GM23338 (cell line): ENCODE measurements at regions not wholly inside any gene's neighbourhood (a gene's known extent, or its start where the extent isn't known, plus 50 kb on each side); places are given as distances from the start of the nearest gene placed in this dataset.

ENCODE experiments used
- CREB1 ChIP-seq: fragments of 250-450 bp; sonication (Bioruptor Pico); IDR thresholded peaks from 2 replicates; pipeline ENCODE4 v1.5.0; 2020; ENCODE audit warnings: low read depth, mild to moderate bottlenecking, moderate library complexity
- CTCF ChIP-seq, 2 experiments: fragments of 200-600 bp in 1 of 2; sonication (generic) in 1 of 2; conservative IDR thresholded peaks; 2 replicates each; pipeline versions ENCODE4 v1.5.1 to v1.6.1; 2016 to 2017; ENCODE audit warnings: antibody characterized with exemption in 2 of 2, low read depth in 2 of 2, mild to moderate bottlenecking in 2 of 2, moderate library complexity in 1 of 2
- EZH2 ChIP-seq: fragments of 200-600 bp; sonication (generic); IDR thresholded peaks from one replicate; pipeline ENCODE4 v1.8.0; 2017; ENCODE audit warnings: antibody characterized with exemption, mild to moderate bottlenecking, low read depth; ENCODE audit not compliant: unreplicated experiment
- EZH2phosphoT487 ChIP-seq: fragments of 200-600 bp; sonication (generic); IDR thresholded peaks from one replicate; pipeline ENCODE4 v1.8.1; 2018; ENCODE audit warnings: antibody characterized with exemption; ENCODE audit not compliant: unreplicated experiment
- JUNB ChIP-seq: IDR thresholded peaks from one replicate; pipeline ENCODE4 v1.6.1; 2016; ENCODE audit warnings: antibody characterized with exemption; ENCODE audit not compliant: unreplicated experiment
- NANOG ChIP-seq: IDR thresholded peaks from 2 replicates; pipeline ENCODE4 v1.6.1; 2016; ENCODE audit warnings: antibody characterized with exemption, borderline replicate concordance
- POLR2AphosphoS5 ChIP-seq: IDR thresholded peaks from 2 replicates; pipeline ENCODE4 v1.6.1; 2016; ENCODE audit warnings: antibody characterized with exemption, low read depth
- STAT1 ChIP-seq: IDR thresholded peaks from one replicate; pipeline ENCODE4 v1.6.1; 2016; ENCODE audit warnings: antibody characterized with exemption; ENCODE audit not compliant: unreplicated experiment
- TF ChIP-seq, protein P1 (sequence below): IDR thresholded peaks from 2 replicates; pipeline ENCODE4 v1.6.1; 2016; ENCODE audit warnings: antibody characterized with exemption
- TF ChIP-seq, protein P2 (sequence below): fragments of 250-450 bp; sonication (Bioruptor Pico); IDR thresholded peaks from 2 replicates; pipeline ENCODE4 v1.5.0; 2020; ENCODE audit warnings: mild to moderate bottlenecking, moderate library complexity
- TF ChIP-seq, protein P3 (sequence below): IDR thresholded peaks from one replicate; pipeline ENCODE4 v1.6.1; 2018; ENCODE audit warnings: antibody characterized with exemption; ENCODE audit not compliant: unreplicated experiment

DNA sequence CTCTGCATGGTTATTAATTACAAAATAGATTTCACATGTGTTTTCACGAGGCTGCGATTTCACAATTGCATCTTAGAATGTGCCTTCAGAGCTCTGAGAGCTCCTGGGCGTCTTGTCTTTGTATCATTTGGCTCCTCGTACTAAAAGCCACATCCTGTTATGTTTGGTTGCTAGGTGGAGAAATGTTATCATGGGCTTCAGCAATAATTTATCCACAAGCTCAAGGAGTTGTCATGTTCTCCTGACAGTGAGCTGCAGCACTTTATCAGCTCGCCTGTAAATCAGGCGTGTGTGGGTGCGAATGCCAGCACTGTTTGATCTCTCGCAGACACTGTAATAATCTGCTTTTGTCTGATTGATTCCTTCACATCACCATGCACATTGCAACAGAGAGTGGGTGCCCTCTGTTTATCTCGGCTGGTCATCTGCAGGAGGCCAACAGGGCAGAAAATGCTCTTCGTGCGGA lies 218.6 kb upstream of the ZFP64 start:
- TF ChIP-seq CTCF (conservative IDR thresholded peaks at IDR 0.05; ENCODE audit: low read depth in 2 of 2) (no peak), NANOG (no peak), EZH2 (no peak), POLR2AphosphoS5 (no peak), EZH2phosphoT487 (no peak), STAT1 (no peak), JUNB (no peak), CREB1 (no peak)
- TF ChIP-seq, protein P1, sequence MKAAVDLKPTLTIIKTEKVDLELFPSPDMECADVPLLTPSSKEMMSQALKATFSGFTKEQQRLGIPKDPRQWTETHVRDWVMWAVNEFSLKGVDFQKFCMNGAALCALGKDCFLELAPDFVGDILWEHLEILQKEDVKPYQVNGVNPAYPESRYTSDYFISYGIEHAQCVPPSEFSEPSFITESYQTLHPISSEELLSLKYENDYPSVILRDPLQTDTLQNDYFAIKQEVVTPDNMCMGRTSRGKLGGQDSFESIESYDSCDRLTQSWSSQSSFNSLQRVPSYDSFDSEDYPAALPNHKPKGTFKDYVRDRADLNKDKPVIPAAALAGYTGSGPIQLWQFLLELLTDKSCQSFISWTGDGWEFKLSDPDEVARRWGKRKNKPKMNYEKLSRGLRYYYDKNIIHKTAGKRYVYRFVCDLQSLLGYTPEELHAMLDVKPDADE: no peak
- TF ChIP-seq, protein P2, sequence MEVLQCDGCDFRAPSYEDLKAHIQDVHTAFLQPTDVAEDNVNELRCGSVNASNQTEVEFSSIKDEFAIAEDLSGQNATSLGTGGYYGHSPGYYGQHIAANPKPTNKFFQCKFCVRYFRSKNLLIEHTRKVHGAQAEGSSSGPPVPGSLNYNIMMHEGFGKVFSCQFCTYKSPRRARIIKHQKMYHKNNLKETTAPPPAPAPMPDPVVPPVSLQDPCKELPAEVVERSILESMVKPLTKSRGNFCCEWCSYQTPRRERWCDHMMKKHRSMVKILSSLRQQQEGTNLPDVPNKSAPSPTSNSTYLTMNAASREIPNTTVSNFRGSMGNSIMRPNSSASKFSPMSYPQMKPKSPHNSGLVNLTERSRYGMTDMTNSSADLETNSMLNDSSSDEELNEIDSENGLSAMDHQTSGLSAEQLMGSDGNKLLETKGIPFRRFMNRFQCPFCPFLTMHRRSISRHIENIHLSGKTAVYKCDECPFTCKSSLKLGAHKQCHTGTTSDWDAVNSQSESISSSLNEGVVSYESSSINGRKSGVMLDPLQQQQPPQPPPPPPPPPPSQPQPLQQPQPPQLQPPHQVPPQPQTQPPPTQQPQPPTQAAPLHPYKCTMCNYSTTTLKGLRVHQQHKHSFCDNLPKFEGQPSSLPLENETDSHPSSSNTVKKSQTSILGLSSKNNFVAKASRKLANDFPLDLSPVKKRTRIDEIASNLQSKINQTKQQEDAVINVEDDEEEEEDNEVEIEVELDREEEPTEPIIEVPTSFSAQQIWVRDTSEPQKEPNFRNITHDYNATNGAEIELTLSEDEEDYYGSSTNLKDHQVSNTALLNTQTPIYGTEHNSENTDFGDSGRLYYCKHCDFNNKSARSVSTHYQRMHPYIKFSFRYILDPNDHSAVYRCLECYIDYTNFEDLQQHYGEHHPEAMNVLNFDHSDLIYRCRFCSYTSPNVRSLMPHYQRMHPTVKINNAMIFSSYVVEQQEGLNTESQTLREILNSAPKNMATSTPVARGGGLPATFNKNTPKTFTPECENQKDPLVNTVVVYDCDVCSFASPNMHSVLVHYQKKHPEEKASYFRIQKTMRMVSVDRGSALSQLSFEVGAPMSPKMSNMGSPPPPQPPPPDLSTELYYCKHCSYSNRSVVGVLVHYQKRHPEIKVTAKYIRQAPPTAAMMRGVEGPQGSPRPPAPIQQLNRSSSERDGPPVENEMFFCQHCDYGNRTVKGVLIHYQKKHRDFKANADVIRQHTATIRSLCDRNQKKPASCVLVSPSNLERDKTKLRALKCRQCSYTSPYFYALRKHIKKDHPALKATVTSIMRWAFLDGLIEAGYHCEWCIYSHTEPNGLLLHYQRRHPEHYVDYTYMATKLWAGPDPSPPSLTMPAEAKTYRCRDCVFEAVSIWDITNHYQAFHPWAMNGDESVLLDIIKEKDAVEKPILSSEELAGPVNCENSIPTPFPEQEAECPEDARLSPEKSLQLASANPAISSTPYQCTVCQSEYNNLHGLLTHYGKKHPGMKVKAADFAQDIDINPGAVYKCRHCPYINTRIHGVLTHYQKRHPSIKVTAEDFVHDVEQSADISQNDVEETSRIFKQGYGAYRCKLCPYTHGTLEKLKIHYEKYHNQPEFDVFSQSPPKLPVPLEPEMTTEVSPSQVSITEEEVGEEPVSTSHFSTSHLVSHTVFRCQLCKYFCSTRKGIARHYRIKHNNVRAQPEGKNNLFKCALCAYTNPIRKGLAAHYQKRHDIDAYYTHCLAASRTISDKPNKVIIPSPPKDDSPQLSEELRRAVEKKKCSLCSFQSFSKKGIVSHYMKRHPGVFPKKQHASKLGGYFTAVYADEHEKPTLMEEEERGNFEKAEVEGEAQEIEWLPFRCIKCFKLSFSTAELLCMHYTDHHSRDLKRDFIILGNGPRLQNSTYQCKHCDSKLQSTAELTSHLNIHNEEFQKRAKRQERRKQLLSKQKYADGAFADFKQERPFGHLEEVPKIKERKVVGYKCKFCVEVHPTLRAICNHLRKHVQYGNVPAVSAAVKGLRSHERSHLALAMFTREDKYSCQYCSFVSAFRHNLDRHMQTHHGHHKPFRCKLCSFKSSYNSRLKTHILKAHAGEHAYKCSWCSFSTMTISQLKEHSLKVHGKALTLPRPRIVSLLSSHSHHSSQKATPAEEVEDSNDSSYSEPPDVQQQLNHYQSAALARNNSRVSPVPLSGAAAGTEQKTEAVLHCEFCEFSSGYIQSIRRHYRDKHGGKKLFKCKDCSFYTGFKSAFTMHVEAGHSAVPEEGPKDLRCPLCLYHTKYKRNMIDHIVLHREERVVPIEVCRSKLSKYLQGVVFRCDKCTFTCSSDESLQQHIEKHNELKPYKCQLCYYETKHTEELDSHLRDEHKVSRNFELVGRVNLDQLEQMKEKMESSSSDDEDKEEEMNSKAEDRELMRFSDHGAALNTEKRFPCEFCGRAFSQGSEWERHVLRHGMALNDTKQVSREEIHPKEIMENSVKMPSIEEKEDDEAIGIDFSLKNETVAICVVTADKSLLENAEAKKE: no peak
- TF ChIP-seq, protein P3, sequence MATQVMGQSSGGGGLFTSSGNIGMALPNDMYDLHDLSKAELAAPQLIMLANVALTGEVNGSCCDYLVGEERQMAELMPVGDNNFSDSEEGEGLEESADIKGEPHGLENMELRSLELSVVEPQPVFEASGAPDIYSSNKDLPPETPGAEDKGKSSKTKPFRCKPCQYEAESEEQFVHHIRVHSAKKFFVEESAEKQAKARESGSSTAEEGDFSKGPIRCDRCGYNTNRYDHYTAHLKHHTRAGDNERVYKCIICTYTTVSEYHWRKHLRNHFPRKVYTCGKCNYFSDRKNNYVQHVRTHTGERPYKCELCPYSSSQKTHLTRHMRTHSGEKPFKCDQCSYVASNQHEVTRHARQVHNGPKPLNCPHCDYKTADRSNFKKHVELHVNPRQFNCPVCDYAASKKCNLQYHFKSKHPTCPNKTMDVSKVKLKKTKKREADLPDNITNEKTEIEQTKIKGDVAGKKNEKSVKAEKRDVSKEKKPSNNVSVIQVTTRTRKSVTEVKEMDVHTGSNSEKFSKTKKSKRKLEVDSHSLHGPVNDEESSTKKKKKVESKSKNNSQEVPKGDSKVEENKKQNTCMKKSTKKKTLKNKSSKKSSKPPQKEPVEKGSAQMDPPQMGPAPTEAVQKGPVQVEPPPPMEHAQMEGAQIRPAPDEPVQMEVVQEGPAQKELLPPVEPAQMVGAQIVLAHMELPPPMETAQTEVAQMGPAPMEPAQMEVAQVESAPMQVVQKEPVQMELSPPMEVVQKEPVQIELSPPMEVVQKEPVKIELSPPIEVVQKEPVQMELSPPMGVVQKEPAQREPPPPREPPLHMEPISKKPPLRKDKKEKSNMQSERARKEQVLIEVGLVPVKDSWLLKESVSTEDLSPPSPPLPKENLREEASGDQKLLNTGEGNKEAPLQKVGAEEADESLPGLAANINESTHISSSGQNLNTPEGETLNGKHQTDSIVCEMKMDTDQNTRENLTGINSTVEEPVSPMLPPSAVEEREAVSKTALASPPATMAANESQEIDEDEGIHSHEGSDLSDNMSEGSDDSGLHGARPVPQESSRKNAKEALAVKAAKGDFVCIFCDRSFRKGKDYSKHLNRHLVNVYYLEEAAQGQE: no peak
